ENCODE measurements at regions not wholly inside any gene's neighbourhood (a gene's known extent, or its start where the extent isn't known, plus 50 kb on each side); places are given as distances from the start of the nearest gene placed in this dataset.

DNA sequence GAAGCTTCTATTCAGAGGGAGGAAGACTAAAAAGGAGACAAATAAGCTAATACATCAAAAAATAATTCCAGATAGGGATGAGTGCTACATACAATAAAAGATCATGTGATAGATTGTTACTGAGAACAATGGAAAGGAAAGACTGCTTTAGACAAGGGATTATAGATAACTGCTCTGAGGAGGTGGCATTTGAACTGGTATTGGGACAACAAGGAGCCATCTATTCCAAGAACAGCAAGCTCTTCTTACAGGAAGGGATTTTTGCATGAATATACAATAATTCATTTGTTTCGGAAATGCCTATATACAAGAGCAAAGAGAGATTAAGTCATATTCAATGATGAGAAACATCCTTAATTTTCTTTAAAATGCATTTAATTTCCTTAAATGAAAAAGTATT is 540.5 kb upstream of the KLF12 start:
- DNase-seq (ENCODE audit: extremely low spot score in 2 of 2), result no peak
- Histone ChIP-seq H3K9me3 (no peaks in the 10 kb centered on the region), H3K4me1 (no peaks in the 10 kb centered on the region), H3K36me3 (no peaks in the 10 kb centered on the region), H3K27ac (no peak overlapping the region), H3K27me3 (no peaks in the 10 kb centered on the region), H3K4me3 (no peak overlapping the region)
- intact Hi-C loops (cut with DNase I), result no loop called here
- no peak for TF ChIP-seq POLR2A (IDR thresholded peaks at IDR 0.05)
- TF ChIP-seq POLR2AphosphoS5 (IDR thresholded peaks at IDR 0.05; ENCODE audit: insufficient read depth in 1 of 2, low read depth in 1 of 2), result no peak
- no peak for TF ChIP-seq CTCF (IDR thresholded peaks at IDR 0.05)

DNA sequence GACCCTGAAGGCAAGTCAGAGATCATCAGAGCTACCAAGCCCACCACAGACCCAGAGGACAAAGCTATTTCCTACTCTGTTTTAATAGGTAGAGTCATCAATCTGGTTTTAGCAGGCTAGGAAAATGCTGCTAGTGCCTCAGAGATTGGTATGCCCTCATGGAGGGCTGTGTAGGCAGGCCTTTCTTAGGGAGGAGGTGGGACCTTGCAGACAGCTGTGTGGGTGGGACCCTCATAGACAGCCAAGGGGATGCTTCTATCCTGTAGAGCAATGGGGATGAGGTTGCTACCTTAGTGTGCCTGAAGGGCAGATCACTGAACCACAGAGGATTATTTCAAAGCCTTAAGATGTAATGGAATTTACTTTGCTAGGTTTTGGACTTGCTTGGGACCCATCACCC is 534.9 kb upstream of the KLF12 start:
- TF ChIP-seq CTCF (IDR thresholded peaks at IDR 0.05), result no peak
- no peak for TF ChIP-seq POLR2A (IDR thresholded peaks at IDR 0.05)
- TF ChIP-seq POLR2AphosphoS5 (IDR thresholded peaks at IDR 0.05; ENCODE audit: insufficient read depth in 1 of 2, low read depth in 1 of 2), result no peak
- no peaks in the 10 kb centered on the region for H3K27me3 ChIP-seq
- H3K4me3 ChIP-seq, result no peak overlapping the region
- H3K27ac ChIP-seq, result no peak overlapping the region
- H3K9me3 ChIP-seq, result no peaks in the 10 kb centered on the region
- intact Hi-C loops (cut with DNase I), result no loop called here
- DNase-seq (ENCODE audit: extremely low spot score in 2 of 2), result no peak
- H3K36me3 ChIP-seq, result no peaks in the 10 kb centered on the region
- H3K4me1 ChIP-seq, result no peaks in the 10 kb centered on the region

GRCh38 chr13:74667656-74668203 is 533.5 kb upstream of the KLF12 start:
- no peaks in the 10 kb centered on the region for H3K36me3 ChIP-seq
- TF ChIP-seq POLR2A (IDR thresholded peaks at IDR 0.05), result no peak

DNA sequence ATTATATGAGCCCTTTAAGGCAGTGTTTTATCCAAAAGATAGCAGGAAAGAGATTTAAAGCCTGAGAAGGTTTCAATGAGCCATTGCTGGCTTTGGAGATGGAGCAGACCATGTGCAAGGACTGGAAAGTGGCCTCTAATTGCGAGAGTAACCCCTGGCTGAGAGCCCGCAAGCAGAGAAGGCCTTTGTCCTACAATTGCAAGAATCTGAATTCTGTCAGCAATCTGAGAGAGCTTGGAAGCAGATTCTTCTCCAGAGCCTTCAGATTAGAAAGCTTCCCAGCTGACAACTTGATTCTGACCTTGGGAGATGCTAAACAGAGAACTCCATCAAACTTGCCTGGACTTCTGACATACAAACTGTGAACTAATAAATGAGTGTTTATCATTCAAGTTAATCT is 528.7 kb upstream of the KLF12 start:
- intact Hi-C loops (cut with DNase I), result no loop called here
- H3K4me1 ChIP-seq, result no peaks in the 10 kb centered on the region
- H3K9me3 ChIP-seq, result peaks cover 1% of the 10 kb centered on the region
- DNase-seq (ENCODE audit: extremely low spot score in 2 of 2), result no peak
- H3K27me3 ChIP-seq, result no peaks in the 10 kb centered on the region
- H3K4me3 ChIP-seq, result no peak overlapping the region
- no peak overlapping the region for H3K27ac ChIP-seq
- no peaks in the 10 kb centered on the region for H3K36me3 ChIP-seq
- no peak for TF ChIP-seq CTCF (IDR thresholded peaks at IDR 0.05)
- TF ChIP-seq POLR2A (IDR thresholded peaks at IDR 0.05), result no peak
- no peak for TF ChIP-seq POLR2AphosphoS5 (IDR thresholded peaks at IDR 0.05; ENCODE audit: insufficient read depth in 1 of 2, low read depth in 1 of 2)

More at GRCh38 chr13:74667656-74668203, 533.5 kb upstream of the KLF12 start:
- no peak overlapping the region for H3K4me3 ChIP-seq
- no peaks in the 10 kb centered on the region for H3K27me3 ChIP-seq
- H3K27ac ChIP-seq, result no peak overlapping the region
- DNase-seq (ENCODE audit: extremely low spot score in 2 of 2), result no peak
- intact Hi-C loops (cut with DNase I), result no loop called here
- no peaks in the 10 kb centered on the region for H3K4me1 ChIP-seq
- H3K9me3 ChIP-seq, result no peaks in the 10 kb centered on the region

DNA sequence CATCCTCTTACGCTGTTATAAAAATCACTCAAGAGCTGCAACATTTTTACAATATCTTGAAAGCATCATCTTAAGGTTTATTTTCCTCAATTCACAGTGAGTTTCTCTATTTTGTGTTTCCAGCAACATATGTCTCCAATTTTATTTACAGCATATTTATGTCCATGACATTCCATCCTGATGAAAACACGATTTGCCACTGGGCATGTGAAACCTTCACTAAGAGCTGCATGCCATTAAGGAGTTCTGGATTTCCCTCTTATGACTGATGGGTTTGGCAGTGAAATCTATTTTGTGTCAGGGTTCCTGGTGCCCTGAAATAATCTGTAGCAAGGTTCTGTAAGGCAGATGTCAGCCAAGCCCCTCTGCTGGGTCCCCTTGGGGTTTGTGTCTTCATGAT is 527.6 kb upstream of the KLF12 start:
- no peaks in the 10 kb centered on the region for H3K36me3 ChIP-seq
- TF ChIP-seq POLR2A (IDR thresholded peaks at IDR 0.05) (no peak), CTCF (IDR thresholded peaks at IDR 0.05) (no peak), POLR2AphosphoS5 (IDR thresholded peaks at IDR 0.05; ENCODE audit: insufficient read depth in 1 of 2, low read depth in 1 of 2) (no peak)
- no peak for DNase-seq (ENCODE audit: extremely low spot score in 2 of 2)
- H3K4me1 ChIP-seq, result no peaks in the 10 kb centered on the region
- intact Hi-C loops (cut with DNase I), result no loop called here
- no peaks in the 10 kb centered on the region for H3K27me3 ChIP-seq
- peaks cover 4% of the 10 kb centered on the region for H3K9me3 ChIP-seq
- H3K27ac ChIP-seq, result no peak overlapping the region
- H3K4me3 ChIP-seq, result no peak overlapping the region
